ENCODE measurements at regions not wholly inside any gene's neighbourhood (a gene's known extent, or its start where the extent isn't known, plus 50 kb on each side); places are given as distances from the start of the nearest gene placed in this dataset.

GRCh38 chr12:34348064-34348463 is 325.8 kb downstream of the ALG10 start:
- DNase-seq: no peak

GRCh38 chr12:34348836-34349672 is 326.8 kb downstream of the ALG10 start:
- DNase-seq: no peak

GRCh38 chr12:34349673-34349961 is 327.3 kb downstream of the ALG10 start:
- no peak for DNase-seq

GRCh38 chr12:34350092-34351041 is 328.1 kb downstream of the ALG10 start:
- no peak for DNase-seq

- DNase-seq: no peak
Measured at GRCh38 chr12:34352098-34352497, 329.8 kb downstream of the ALG10 start.

GRCh38 chr12:34354239-34355200 is 332.2 kb downstream of the ALG10 start:
- no peak for DNase-seq

GRCh38 chr12:34356233-34356987 is 334.1 kb downstream of the ALG10 start:
- DNase-seq: no peak

- DNase-seq: no peak
Measured at GRCh38 chr12:34357791-34358190, 335.5 kb downstream of the ALG10 start.

- DNase-seq: no peak
Measured at GRCh38 chr12:34358198-34358597, 335.9 kb downstream of the ALG10 start.

- DNase-seq: no peak
Measured at GRCh38 chr12:34361721-34362316, 339.5 kb downstream of the ALG10 start.

- no peak for DNase-seq
Measured at GRCh38 chr12:34363050-34363673, 340.9 kb downstream of the ALG10 start.

- DNase-seq: no peak
Measured at GRCh38 chr12:34368079-34368478, 345.8 kb downstream of the ALG10 start.

GRCh38 chr12:34371050-34371449 is 348.8 kb downstream of the ALG10 start:
- DNase-seq: no peak

GRCh38 chr12:34372003-34372402 is 349.7 kb downstream of the ALG10 start:
- no peak for DNase-seq

- no peak for DNase-seq
Measured at GRCh38 chr12:34373926-34374325, 351.6 kb downstream of the ALG10 start.

- DNase-seq: no peak
Measured at GRCh38 chr12:34376133-34376799, 354.0 kb downstream of the ALG10 start.

GRCh38 chr12:34377243-34378035 is 355.1 kb downstream of the ALG10 start:
- no peak for DNase-seq

GRCh38 chr12:34379142-34379541 is 356.8 kb downstream of the ALG10 start:
- no peak for DNase-seq

- no peak for DNase-seq
Measured at GRCh38 chr12:34384693-34385092, 362.4 kb downstream of the ALG10 start.

- no peak for DNase-seq
Measured at GRCh38 chr12:34386016-34386415, 363.7 kb downstream of the ALG10 start.
